ENCODE measurements at regions not wholly inside any gene's neighbourhood (a gene's known extent, or its start where the extent isn't known, plus 50 kb on each side); places are given as distances from the start of the nearest gene placed in this dataset.

- DNase-seq (ENCODE audit: low spot score) (no peak), ATAC-seq (no peak)
- intact Hi-C loops (cut with DNase I) = no loop called here
These were observed 1318.5 kb upstream of the ADGRL3 start for GRCh38 chr4:59881632-59882031.

GRCh38 chr4:59904331-59904730 is 1295.8 kb upstream of the ADGRL3 start:
- intact Hi-C loops (cut with DNase I) = no loop called here
- ATAC-seq = no peak
- DNase-seq (ENCODE audit: low spot score) = no peak

GRCh38 chr4:59920416-59920815 is 1279.7 kb upstream of the ADGRL3 start:
- intact Hi-C loops (cut with DNase I) = no loop called here
- DNase-seq (ENCODE audit: low spot score) (no peak), ATAC-seq (no peak)

GRCh38 chr4:59925290-59925689 is 1274.8 kb upstream of the ADGRL3 start:
- no peak for ATAC-seq
- DNase-seq (ENCODE audit: low spot score) = no peak
- intact Hi-C loops (cut with DNase I) = no loop called here

DNA sequence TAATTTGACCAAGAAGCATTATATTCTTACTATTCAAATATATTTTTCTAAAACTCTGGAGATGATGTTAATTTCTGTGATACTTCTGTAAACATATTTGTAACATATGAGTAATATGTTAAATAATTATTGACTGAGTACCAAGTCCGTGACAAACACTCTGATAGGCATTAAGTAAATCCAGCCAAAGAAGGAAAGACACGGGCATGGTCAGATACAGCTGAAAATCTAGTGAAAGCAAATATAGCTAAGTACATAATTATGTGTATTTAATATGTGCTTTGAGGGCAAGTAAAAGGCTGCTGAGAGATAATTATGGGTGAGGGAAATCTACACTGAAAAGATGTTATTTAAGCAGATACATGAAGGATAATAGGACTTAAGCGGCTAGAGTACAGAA is 1263.6 kb upstream of the ADGRL3 start:
- ATAC-seq (no peak), DNase-seq (ENCODE audit: low spot score) (no peak)
- intact Hi-C loops (cut with DNase I) = no loop called here

DNA sequence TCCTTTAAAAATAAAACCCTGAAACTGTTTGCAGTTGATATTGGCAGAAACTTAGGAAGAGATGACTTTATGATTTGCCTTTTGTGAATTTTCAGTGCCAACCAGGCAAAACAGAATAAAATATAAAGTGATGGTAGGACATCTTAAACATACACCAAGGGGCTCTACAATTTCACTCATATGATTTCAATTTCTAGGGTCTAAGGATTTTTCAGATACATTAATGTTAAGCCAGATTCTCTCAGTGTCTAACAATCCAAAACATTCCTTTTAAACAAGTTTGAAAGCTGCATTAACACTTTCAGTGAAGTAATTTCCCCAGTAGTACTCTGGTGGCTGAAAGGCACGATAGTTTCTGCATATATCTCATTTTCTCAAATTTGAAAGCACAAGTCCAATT is 1262.0 kb upstream of the ADGRL3 start:
- ATAC-seq (no peak), DNase-seq (ENCODE audit: low spot score) (no peak)
- intact Hi-C loops (cut with DNase I) = no loop called here

DNA sequence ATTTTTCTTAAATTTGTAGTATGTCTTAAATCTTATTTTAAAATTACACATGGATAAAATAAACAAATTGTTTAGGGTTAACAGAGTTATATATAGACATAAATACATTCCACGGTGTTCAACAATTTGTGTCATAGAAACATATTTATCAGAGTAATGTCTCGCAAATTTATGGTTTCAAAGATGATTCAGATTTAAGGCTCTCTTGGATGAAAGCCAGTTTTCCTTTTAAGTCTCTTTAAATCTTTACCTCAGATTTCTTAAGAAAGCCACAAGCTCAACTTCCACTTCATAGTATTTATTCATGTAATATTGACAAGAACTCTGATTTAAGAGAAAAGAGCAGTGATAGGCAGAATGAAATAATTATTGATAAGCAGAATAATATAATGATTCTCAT is 1254.8 kb upstream of the ADGRL3 start:
- no peak for ATAC-seq
- DNase-seq (ENCODE audit: low spot score) = no peak
- intact Hi-C loops (cut with DNase I) = no loop called here

DNA sequence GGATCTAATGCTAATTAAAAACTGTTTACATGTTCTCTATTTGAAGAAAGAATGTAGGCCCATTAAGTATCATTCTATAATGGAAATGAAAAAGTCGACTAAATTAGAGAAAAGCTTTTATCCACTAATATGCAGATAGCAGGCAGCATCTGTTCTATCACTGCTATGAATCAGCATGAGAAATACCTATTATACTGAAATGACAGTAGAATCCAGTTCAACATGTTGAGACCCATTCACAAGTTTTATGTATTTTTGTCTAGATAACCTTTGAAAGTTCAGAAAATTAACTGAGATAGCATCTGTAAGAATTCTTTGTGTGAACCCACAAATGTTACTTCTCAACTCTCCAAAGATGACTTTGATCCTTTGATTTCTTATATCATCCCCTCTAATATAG is 1254.4 kb upstream of the ADGRL3 start:
- DNase-seq (ENCODE audit: low spot score) (no peak), ATAC-seq (no peak)
- intact Hi-C loops (cut with DNase I) = no loop called here

- ATAC-seq (no peak), DNase-seq (ENCODE audit: low spot score) (no peak)
- intact Hi-C loops (cut with DNase I) = no loop called here
These were observed 1243.8 kb upstream of the ADGRL3 start for GRCh38 chr4:59956366-59956765.

GRCh38 chr4:59960143-59960542 is 1240.0 kb upstream of the ADGRL3 start:
- DNase-seq (ENCODE audit: low spot score) (no peak), ATAC-seq (no peak)
- intact Hi-C loops (cut with DNase I) = no loop called here

GRCh38 chr4:59966758-59967157 is 1233.4 kb upstream of the ADGRL3 start:
- intact Hi-C loops (cut with DNase I) = no loop called here

DNA sequence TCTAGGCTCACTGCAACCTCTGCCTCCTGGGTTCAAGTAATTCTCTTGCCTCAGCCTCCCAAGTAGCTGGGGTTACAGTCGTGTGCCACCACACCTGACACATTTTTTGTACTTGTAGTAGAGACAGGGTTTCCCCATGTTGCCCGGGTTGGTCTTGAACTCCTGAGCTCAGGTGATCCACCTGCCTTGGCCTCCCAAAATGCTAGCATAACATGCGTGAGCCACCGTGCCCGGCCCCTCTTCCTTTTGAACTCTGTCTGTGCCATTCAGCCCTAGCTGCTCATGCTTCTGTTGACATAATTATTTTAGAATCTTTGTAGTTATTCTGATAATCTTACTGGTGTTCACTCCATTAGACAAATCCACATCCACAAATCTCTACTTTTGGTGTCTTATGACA is 1231.3 kb upstream of the ADGRL3 start:
- intact Hi-C loops (cut with DNase I) = no loop called here
- no peak for ATAC-seq
- no peak for DNase-seq (ENCODE audit: low spot score)

More at GRCh38 chr4:59966758-59967157, 1233.4 kb upstream of the ADGRL3 start:
- DNase-seq (ENCODE audit: low spot score) (no peak), ATAC-seq (no peak)

DNA sequence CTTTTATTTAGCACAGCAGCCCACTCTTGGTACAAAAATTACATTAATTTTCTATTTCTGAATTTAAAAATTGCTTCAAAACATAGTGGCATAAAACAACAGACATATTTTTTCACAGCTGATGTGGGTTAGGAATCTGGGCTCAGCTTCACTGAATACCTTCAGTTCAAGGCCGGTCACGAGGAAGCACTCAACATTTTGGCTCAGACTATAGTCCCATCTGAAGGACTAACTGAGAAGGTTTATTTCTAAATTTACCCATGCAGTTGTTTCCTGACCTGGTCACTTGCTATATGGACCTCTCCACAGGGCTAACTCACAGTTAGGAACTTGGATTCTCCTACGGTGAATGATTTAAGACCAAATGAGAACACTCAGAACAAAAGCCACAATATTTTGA is 1230.2 kb upstream of the ADGRL3 start:
- ATAC-seq (no peak), DNase-seq (ENCODE audit: low spot score) (no peak)
- intact Hi-C loops (cut with DNase I) = no loop called here

- ATAC-seq (no peak), DNase-seq (ENCODE audit: low spot score) (no peak)
- intact Hi-C loops (cut with DNase I) = no loop called here
These were observed 1228.2 kb upstream of the ADGRL3 start for GRCh38 chr4:59971952-59972351.

GRCh38 chr4:59973492-59973891 is 1226.6 kb upstream of the ADGRL3 start:
- intact Hi-C loops (cut with DNase I) = no loop called here
- no peak for ATAC-seq
- no peak for DNase-seq (ENCODE audit: low spot score)

- intact Hi-C loops (cut with DNase I) = no loop called here
These were observed 1221.1 kb upstream of the ADGRL3 start for GRCh38 chr4:59979061-59979460.

DNA sequence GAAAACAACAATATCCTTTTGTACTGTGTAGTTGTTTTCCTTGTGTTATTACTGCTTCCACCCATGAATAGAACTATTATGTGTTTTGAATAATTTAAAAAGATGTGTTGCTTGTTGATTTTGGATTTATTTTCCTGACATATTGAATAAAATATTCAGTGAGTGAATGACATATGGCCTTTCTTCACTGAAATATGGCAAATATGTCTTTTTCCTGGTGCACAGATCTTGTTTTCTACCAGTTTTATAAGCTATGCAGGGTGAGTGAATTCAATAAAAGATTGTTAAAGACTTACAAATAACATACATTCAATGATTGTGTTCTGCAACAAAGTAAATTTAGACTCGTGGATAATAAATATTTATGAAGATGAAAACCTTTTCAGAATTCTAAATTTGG is 1216.3 kb upstream of the ADGRL3 start:
- DNase-seq (ENCODE audit: low spot score) = no peak
- intact Hi-C loops (cut with DNase I) = no loop called here
- ATAC-seq = no peak

More at GRCh38 chr4:59979061-59979460, 1221.1 kb upstream of the ADGRL3 start:
- ATAC-seq (no peak), DNase-seq (ENCODE audit: low spot score) (no peak)

DNA sequence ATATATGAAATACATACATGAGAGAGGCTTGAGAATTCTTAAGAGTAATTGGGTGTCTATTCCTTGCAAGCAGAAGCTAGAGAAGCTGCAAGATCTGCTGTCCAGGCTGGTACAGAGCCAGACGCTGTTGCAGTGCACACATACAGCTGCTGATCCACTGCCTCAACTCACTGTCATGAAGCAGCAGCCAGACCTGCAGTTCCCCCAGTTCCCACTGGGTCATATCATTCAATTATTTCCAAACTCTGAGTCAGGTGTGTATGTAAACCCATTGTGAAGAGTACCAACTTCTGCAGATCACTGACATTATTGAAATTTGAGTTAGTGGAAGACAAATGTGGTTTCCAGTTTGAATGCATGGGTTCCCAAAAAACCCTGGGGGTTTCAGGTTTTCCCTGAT is 1212.8 kb upstream of the ADGRL3 start:
- DNase-seq (ENCODE audit: low spot score) (no peak), ATAC-seq (no peak)
- intact Hi-C loops (cut with DNase I) = no loop called here

DNA sequence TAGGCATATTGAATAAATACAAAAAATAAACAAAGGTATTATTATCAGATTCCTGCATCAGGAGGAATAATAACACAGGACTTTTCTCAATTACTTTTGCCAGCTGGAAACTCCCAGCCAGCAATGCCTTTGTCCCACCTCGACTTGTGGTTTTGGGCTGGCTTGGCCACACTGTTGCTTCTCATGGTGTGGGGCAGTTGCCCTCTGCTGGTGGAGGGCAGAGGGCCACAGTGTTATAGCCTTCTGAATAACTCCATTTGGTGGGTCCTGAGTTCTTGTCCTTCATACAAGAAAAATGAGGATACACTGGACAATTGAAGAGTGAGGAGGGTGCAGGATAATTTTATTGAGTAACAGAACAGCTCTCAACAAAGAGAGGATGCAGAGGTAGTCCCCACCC is 1206.0 kb upstream of the ADGRL3 start:
- intact Hi-C loops (cut with DNase I) = no loop called here
- DNase-seq (ENCODE audit: low spot score) (no peak), ATAC-seq (no peak)

GRCh38 chr4:60002603-60003337 is 1197.4 kb upstream of the ADGRL3 start:
- no peak for DNase-seq (ENCODE audit: low spot score)
- no peak for ATAC-seq
- intact Hi-C loops (cut with DNase I) = no loop called here

GRCh38 chr4:60013464-60014184 is 1186.5 kb upstream of the ADGRL3 start:
- no peak for DNase-seq (ENCODE audit: low spot score)
- ATAC-seq = no peak
- intact Hi-C loops (cut with DNase I) = no loop called here
